Chondrocyte (in vitro differentiated cells): ENCODE measurements at regions not wholly inside any gene's neighbourhood (a gene's known extent, or its start where the extent isn't known, plus 50 kb on each side); places are given as distances from the start of the nearest gene placed in this dataset.

Source experiments
- DNase-seq: peaks from one replicate; pipeline ENCODE4 v3.0.0; 2021; ENCODE audit warnings: mixed read lengths, low spot score
- H3K27ac Mint-ChIP-seq: one replicate; pipeline ENCODE4 v1.8.0; 2021; ENCODE audit warnings: mild to moderate bottlenecking, moderate library complexity, mixed read lengths; ENCODE audit not compliant: unreplicated experiment
- H3K27me3 Mint-ChIP-seq: 2 replicates; pipeline ENCODE4 v1.8.0; 2021; ENCODE audit warnings: low read depth, mixed read lengths
- H3K36me3 Mint-ChIP-seq: 2 replicates; pipeline ENCODE4 v1.8.0; 2021; ENCODE audit warnings: low read depth, mixed read lengths
- H3K4me1 Mint-ChIP-seq: 2 replicates; pipeline ENCODE4 v1.8.0; 2021; ENCODE audit warnings: low read depth, mild to moderate bottlenecking, mixed read lengths
- H3K4me3 Mint-ChIP-seq: one replicate; pipeline ENCODE4 v1.8.0; 2021; ENCODE audit warnings: mild to moderate bottlenecking, moderate library complexity, mixed read lengths; ENCODE audit not compliant: unreplicated experiment
- H3K9me3 Mint-ChIP-seq: 2 replicates; pipeline ENCODE4 v1.8.0; 2021; ENCODE audit warnings: low read depth, mixed read lengths
- TF ChIP-seq, protein P1 (sequence below): fragments of 200-600 bp; sonication (generic); IDR thresholded peaks from 2 replicates; pipeline ENCODE4 v1.5.0; 2021; ENCODE audit warnings: antibody characterized with exemption, mild to moderate bottlenecking, moderate library complexity

DNA sequence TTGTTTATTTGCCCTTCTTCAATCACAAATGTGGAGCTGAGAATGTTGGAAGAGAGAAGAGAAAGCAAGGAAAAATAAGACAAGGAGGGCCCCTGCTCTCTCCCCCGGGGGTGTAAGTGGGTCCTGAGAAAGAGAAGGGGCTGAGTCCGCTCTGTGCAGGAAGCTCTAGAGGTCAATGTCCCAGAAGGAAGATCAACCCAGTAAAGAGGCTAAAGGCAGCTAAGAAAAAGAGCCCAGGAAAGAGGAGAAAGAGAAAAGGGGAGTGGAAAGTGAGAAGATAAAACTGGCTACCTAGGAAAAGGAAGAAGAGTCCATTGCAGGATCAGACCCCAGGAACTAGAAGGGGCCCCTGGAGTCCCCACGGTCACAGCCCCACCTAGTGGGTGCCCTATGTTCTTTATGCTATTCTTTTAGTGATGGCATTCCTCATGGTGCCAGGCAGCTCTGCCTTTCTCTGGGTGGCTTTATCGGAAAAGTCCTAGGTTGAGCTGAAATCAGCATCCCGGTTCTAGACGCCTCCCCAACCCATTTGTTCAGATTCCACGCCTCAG, 583.4 kb downstream of the ACTL7B start:
- Mint-ChIP-seq H3K27me3 (peaks cover 4% of the 10 kb centered on the region), H3K27ac (peak overlapping the region; percentile 22), H3K36me3 (no peaks in the 10 kb centered on the region), H3K9me3 (no peaks in the 10 kb centered on the region), H3K4me1 (peaks cover 22% of the 10 kb centered on the region), H3K4me3 (peak overlapping the region; percentile 36)
- DNase-seq, result no peak
- TF ChIP-seq, protein P1, sequence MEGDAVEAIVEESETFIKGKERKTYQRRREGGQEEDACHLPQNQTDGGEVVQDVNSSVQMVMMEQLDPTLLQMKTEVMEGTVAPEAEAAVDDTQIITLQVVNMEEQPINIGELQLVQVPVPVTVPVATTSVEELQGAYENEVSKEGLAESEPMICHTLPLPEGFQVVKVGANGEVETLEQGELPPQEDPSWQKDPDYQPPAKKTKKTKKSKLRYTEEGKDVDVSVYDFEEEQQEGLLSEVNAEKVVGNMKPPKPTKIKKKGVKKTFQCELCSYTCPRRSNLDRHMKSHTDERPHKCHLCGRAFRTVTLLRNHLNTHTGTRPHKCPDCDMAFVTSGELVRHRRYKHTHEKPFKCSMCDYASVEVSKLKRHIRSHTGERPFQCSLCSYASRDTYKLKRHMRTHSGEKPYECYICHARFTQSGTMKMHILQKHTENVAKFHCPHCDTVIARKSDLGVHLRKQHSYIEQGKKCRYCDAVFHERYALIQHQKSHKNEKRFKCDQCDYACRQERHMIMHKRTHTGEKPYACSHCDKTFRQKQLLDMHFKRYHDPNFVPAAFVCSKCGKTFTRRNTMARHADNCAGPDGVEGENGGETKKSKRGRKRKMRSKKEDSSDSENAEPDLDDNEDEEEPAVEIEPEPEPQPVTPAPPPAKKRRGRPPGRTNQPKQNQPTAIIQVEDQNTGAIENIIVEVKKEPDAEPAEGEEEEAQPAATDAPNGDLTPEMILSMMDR, result peak; percentile 81

DNA sequence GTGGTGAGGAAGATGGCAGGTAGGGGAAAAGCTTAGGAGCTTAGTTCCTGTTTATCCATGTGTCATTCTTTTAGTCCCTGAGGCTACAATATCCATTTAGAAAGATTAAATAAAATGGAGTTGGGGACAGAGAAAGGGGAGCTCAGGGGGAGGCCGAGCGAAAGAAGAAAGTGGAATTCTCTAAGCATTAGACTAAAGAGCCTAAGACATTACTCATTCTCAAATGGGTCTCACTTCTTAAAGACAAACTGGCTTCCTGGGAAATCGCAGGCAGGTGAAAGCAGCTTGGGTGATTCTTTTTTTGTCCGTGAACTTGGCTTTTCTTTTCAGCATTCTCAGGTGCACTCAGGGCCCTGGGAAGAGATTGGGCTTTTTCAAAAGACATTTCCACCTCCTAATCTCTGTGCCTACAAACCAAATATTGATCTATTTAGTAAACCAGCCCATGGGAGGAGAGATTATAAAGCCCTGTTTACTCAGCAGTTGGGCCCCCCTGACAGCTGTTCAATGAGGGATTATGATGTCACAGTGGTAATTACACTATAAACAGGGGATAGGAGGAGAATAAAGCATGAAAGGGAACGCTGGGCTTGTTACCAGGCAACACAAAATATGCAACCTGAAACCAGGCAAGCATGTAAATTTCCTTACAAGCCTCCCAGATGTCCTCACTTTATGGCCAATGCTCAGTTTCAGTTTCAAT, 584.0 kb downstream of the ACTL7B start:
- H3K4me3 Mint-ChIP-seq, result peak overlapping the region; percentile 36
- no peak for DNase-seq

DNA sequence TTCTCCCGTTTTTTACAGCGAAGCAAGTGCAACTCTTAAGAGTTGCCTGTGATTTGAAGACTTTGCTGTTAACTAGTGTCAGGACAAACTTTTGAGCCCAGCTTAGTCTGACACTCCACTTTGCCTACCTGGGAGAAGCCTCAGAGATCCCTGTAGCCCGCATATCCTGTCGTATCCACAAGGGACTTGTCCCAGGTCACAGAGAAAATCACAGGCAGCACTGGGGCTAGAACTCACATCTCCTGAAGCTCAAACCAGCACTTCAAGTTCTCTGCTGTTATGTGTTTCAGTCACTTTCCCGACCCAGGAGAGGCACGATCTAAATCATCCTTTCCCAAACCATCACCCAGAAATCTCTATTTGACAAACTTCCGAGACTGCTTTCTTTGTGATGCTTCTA, 584.5 kb downstream of the ACTL7B start:
- Mint-ChIP-seq H3K9me3 (no peaks in the 10 kb centered on the region), H3K4me1 (peaks cover 22% of the 10 kb centered on the region), H3K36me3 (no peaks in the 10 kb centered on the region), H3K27ac (no peak overlapping the region), H3K27me3 (peaks cover 4% of the 10 kb centered on the region), H3K4me3 (no peak overlapping the region)
- DNase-seq, result no peak
- TF ChIP-seq, protein P1, result no peak

More for the DNA sequence above, 584.0 kb downstream of the ACTL7B start:
- Mint-ChIP-seq H3K9me3 (no peaks in the 10 kb centered on the region), H3K27me3 (peaks cover 4% of the 10 kb centered on the region), H3K36me3 (no peaks in the 10 kb centered on the region), H3K4me1 (peaks cover 22% of the 10 kb centered on the region), H3K27ac (peak overlapping the region; percentile 35)
- TF ChIP-seq, protein P1, result no peak

- no peak for DNase-seq
- no peaks in the 10 kb centered on the region for H3K9me3 Mint-ChIP-seq
- H3K4me1 Mint-ChIP-seq, result peaks cover 22% of the 10 kb centered on the region
- H3K36me3 Mint-ChIP-seq, result no peaks in the 10 kb centered on the region
- peaks cover 4% of the 10 kb centered on the region for H3K27me3 Mint-ChIP-seq
- H3K4me3 Mint-ChIP-seq, result no peak overlapping the region
- H3K27ac Mint-ChIP-seq, result no peak overlapping the region
- TF ChIP-seq, protein P1, result no peak
Observed at GRCh38 chr9:108270561-108270960, 585.2 kb downstream of the ACTL7B start.

DNA sequence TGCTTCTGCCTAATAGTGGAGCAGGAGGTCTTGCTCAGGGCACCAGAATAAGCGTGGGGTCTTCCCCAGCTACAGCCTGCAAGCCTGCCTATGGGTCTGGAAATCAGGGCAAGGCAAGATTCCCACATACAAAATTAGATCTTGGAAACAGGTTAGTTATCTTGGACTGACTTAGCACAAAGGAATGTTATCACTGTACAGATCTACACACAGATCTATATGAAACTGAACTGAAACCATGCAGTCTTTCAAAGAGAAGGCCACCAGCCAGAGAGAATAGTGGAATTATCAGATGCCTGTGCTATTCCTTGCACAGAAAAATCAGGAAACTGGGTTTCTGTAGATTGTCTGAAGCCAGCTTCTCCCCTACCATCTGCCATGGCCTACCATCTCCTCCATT, 585.7 kb downstream of the ACTL7B start:
- no peaks in the 10 kb centered on the region for H3K36me3 Mint-ChIP-seq
- TF ChIP-seq, protein P1, result no peak
- no peak for DNase-seq

More for the DNA sequence above, 585.7 kb downstream of the ACTL7B start:
- H3K4me3 Mint-ChIP-seq, result no peak overlapping the region
- H3K27me3 Mint-ChIP-seq, result peaks cover 4% of the 10 kb centered on the region
- H3K27ac Mint-ChIP-seq, result no peak overlapping the region
- peaks cover 22% of the 10 kb centered on the region for H3K4me1 Mint-ChIP-seq
- no peaks in the 10 kb centered on the region for H3K9me3 Mint-ChIP-seq
